ENCODE measurements at regions not wholly inside any gene's neighbourhood (a gene's known extent, or its start where the extent isn't known, plus 50 kb on each side); places are given as distances from the start of the nearest gene placed in this dataset.

GRCh38 chrX:10393899-10394298, 226.5 kb downstream of the MID1 start:
- DNase-seq, result no peak

DNA sequence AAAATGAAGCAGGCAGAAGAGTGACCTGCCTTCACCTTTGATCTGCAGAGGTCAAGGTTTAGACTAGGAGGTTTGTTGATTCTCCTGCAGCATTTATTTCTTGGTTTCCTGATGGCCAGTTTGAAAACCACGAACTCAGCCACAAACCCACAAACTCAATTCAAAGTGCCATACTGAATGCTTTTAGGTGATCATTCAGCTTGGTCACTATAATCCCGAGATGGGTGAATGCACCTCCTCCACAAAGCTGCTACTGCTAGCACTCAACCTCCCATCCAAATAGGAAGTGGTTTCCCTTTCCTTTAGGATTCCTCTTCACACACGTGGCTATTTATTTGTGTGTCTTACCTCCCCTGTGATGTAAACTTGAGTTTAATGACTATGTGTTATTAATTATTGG, 225.2 kb downstream of the MID1 start:
- no peak for DNase-seq
